OCI-LY3 (cell line): ENCODE measurements at regions not wholly inside any gene's neighbourhood (a gene's known extent, or its start where the extent isn't known, plus 50 kb on each side); places are given as distances from the start of the nearest gene placed in this dataset.

Experiments
- EZH2phosphoT487 ChIP-seq: fragments of 200-600 bp; shearing (Covaris generic); IDR thresholded peaks from 2 replicates; pipeline ENCODE4 v1.6.1; 2018; ENCODE audit warnings: antibody characterized with exemption, mixed run types, low read depth
- TF ChIP-seq, protein P1 (sequence below): fragments of 200-600, 300-600 bp; sonication (generic); IDR thresholded peaks from 2 replicates; pipeline ENCODE4 v1.5.1; 2014; ENCODE audit warnings: antibody characterized with exemption, low read length, low read depth

DNA sequence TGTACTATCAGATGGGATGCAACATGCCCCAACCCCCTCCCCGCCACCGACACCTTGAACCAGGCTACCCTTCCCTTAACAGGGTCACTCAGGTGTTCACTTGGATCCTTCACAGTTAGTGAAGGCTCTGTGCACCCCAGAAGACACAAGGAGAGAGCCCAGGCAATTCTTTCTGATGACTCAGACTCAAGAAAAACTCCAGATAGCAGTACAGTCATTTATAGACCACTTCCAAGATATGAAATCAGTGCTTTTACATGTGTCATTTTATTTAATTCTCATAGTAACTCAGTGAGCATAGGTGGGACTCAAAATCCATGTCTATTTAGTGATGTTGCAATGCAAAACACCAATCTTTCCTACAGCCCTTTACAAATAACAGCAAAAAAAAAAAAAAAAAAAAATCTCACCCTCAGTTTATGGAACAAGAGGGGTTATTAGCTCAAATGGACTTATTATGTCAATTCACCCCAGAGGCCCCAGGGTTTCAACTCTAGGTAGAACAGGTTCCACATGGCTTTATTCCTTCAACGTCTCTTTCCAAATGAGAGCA is 71.9 kb downstream of the FOXD1 start:
- TF ChIP-seq, protein P1, sequence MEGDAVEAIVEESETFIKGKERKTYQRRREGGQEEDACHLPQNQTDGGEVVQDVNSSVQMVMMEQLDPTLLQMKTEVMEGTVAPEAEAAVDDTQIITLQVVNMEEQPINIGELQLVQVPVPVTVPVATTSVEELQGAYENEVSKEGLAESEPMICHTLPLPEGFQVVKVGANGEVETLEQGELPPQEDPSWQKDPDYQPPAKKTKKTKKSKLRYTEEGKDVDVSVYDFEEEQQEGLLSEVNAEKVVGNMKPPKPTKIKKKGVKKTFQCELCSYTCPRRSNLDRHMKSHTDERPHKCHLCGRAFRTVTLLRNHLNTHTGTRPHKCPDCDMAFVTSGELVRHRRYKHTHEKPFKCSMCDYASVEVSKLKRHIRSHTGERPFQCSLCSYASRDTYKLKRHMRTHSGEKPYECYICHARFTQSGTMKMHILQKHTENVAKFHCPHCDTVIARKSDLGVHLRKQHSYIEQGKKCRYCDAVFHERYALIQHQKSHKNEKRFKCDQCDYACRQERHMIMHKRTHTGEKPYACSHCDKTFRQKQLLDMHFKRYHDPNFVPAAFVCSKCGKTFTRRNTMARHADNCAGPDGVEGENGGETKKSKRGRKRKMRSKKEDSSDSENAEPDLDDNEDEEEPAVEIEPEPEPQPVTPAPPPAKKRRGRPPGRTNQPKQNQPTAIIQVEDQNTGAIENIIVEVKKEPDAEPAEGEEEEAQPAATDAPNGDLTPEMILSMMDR, result no peak
- no peak for TF ChIP-seq EZH2phosphoT487
